Smooth muscle cell (in vitro differentiated cells): ENCODE measurements at regions not wholly inside any gene's neighbourhood (a gene's known extent, or its start where the extent isn't known, plus 50 kb on each side); places are given as distances from the start of the nearest gene placed in this dataset.

Experiments used
- DNase-seq: peaks from one replicate; lab custom pipeline; 2025; ENCODE audit not compliant: unreplicated experiment; lab: John Stamatoyannopoulos, UW
- H2AFZ ChIP-seq: fragments of 200-600 bp; sonication (generic); 2 replicates; pipeline ENCODE4 v1.6.0; 2016; ENCODE audit warnings: antibody characterized with exemption, low read depth, mild to moderate bottlenecking
- H3F3A ChIP-seq: fragments of 200-600 bp; sonication (generic); 2 replicates; pipeline ENCODE4 v1.6.0; 2017; ENCODE audit warnings: antibody characterized with exemption, low read depth
- H3K27ac ChIP-seq: fragments of 200-600 bp; sonication (generic); 2 replicates; pipeline ENCODE4 v1.5.1; 2016; ENCODE audit warnings: low read depth, mild to moderate bottlenecking
- H3K27me3 ChIP-seq: fragments of 200-600 bp; sonication (generic); 2 replicates; pipeline ENCODE4 v1.6.1; 2016; ENCODE audit warnings: low read depth, mild to moderate bottlenecking
- H3K36me3 ChIP-seq: fragments of 200-600 bp; sonication (generic); 2 replicates; pipeline ENCODE4 v1.5.1; 2016; ENCODE audit warnings: low read depth
- H3K4me1 ChIP-seq: fragments of 200-600 bp; sonication (generic); 2 replicates; pipeline ENCODE4 v1.5.1; 2016; ENCODE audit warnings: low read depth
- H3K4me2 ChIP-seq: fragments of 200-600 bp; sonication (generic); 2 replicates; pipeline ENCODE4 v1.6.0; 2016; ENCODE audit warnings: mild to moderate bottlenecking
- H3K4me3 ChIP-seq: fragments of 200-600 bp; sonication (generic); 2 replicates; pipeline ENCODE4 v1.5.1; 2016; ENCODE audit warnings: mild to moderate bottlenecking
- H3K79me2 ChIP-seq: fragments of 200-600 bp; sonication (generic); 2 replicates; pipeline ENCODE4 v1.6.0; 2016; ENCODE audit warnings: low read depth, mild to moderate bottlenecking
- H3K9ac ChIP-seq: fragments of 200-600 bp; sonication (generic); 2 replicates; pipeline ENCODE4 v1.6.0; 2016; ENCODE audit warnings: low read depth
- H3K9me3 ChIP-seq: fragments of 200-600 bp; sonication (generic); replicated peaks from 2 replicates; pipeline ENCODE4 v1.5.1; 2016; ENCODE audit warnings: low read depth
- H4K20me1 ChIP-seq: fragments of 200-600 bp; sonication (generic); 2 replicates; pipeline ENCODE4 v1.6.0; 2016; ENCODE audit warnings: low read depth
- WGBS: methylation state at CpG from one replicate; pipeline ENCODE4 v1.1.7; 2016; ENCODE audit warnings: low lambda C conversion rate; 5-methylcytosine and 5-hydroxymethylcytosine counted together
- TF ChIP-seq, protein P1 (sequence below): fragments of 200-600 bp; sonication (generic); IDR thresholded peaks from 2 replicates; pipeline ENCODE4 v1.5.1; 2017; ENCODE audit warnings: borderline replicate concordance, mild to moderate bottlenecking, antibody characterized with exemption; ENCODE audit not compliant: insufficient read depth, poor library complexity, severe bottlenecking

DNA sequence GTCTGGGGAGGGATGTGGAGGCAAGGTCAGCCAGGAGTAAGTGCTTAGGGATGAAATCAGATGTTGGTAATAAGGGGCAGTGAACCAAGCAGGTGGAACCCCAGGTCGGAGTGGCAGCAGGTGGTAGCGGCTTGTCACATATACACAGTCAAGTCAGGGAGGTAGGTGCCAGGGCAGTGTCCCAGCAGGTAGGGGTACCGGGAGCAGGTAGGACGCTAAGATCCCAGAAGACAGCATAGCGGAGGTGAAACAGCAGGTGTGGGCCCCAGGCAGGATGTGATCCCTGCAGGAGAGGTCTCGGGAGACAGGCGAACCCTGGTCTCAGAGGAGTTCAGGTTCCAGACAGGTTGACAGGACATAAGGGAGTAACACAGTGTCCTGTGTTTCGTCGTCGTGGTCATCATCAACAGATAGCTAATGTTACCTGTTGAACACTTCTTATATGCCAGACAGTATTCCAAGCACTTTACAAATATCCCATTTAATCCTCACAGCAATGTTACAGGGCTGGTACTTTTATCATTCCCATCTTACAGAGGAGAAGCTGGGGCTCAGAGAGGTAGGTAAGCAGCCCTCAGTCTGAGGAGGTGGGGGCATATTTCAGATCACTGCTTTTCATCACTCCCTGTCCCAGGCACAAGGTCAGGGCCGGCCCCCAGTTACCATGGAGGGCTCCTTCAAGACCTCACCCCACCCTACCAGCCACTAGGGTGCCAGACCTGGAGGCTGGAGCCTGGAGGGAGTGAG is 241.6 kb downstream of the UACA start:
- no peak overlapping the region for H3K4me2 ChIP-seq
- 93% methylated on average over 11 of the region's 11 CpGs for WGBS
- peaks cover 7% of the 10 kb centered on the region for H3K4me1 ChIP-seq
- no peaks in the 10 kb centered on the region for H3K79me2 ChIP-seq
- H4K20me1 ChIP-seq: no peaks in the 10 kb centered on the region
- no peaks in the 10 kb centered on the region for H3K36me3 ChIP-seq
- H3K27ac ChIP-seq: no peak overlapping the region
- no peak overlapping the region for H3K9ac ChIP-seq
- no peak overlapping the region for H3K4me3 ChIP-seq
- no peaks in the 10 kb centered on the region for H3F3A ChIP-seq
- DNase-seq: no peak
- no peaks in the 10 kb centered on the region for H3K9me3 ChIP-seq
- peaks cover 4% of the 10 kb centered on the region for H3K27me3 ChIP-seq
- TF ChIP-seq, protein P1, sequence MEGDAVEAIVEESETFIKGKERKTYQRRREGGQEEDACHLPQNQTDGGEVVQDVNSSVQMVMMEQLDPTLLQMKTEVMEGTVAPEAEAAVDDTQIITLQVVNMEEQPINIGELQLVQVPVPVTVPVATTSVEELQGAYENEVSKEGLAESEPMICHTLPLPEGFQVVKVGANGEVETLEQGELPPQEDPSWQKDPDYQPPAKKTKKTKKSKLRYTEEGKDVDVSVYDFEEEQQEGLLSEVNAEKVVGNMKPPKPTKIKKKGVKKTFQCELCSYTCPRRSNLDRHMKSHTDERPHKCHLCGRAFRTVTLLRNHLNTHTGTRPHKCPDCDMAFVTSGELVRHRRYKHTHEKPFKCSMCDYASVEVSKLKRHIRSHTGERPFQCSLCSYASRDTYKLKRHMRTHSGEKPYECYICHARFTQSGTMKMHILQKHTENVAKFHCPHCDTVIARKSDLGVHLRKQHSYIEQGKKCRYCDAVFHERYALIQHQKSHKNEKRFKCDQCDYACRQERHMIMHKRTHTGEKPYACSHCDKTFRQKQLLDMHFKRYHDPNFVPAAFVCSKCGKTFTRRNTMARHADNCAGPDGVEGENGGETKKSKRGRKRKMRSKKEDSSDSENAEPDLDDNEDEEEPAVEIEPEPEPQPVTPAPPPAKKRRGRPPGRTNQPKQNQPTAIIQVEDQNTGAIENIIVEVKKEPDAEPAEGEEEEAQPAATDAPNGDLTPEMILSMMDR: no peak
- H2AFZ ChIP-seq: no peak overlapping the region

DNA sequence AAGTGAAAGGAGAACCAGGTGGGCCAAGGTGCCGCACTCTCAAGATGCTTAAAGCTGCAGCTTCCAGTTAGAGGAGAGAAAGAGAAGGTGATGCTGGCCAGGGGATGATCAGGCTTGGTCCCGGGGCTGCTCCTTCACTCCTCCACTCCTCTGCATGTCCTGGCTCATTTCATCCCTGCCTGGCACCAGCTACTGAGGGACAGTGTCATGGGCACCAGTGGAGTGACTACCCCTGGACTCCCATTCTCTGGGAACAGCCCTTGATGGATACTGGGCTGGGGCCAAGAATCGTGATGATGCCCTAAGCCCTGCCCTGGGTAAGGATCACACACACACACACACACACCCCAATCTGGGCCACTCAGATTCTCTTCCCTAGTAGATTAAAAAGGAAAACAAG is 243.7 kb downstream of the UACA start:
- no peak for DNase-seq
- Histone ChIP-seq H3K27me3 (peaks cover 4% of the 10 kb centered on the region), H3K9me3 (no peaks in the 10 kb centered on the region), H4K20me1 (no peaks in the 10 kb centered on the region), H2AFZ (no peak overlapping the region), H3K4me3 (no peak overlapping the region), H3K4me1 (no peaks in the 10 kb centered on the region), H3K9ac (no peak overlapping the region), H3K4me2 (no peak overlapping the region), H3F3A (peaks cover 4% of the 10 kb centered on the region), H3K27ac (no peak overlapping the region), H3K79me2 (no peaks in the 10 kb centered on the region), H3K36me3 (no peaks in the 10 kb centered on the region)
- TF ChIP-seq, protein P1: no peak
- 87% methylated on average over 3 of the region's 3 CpGs for WGBS

DNA sequence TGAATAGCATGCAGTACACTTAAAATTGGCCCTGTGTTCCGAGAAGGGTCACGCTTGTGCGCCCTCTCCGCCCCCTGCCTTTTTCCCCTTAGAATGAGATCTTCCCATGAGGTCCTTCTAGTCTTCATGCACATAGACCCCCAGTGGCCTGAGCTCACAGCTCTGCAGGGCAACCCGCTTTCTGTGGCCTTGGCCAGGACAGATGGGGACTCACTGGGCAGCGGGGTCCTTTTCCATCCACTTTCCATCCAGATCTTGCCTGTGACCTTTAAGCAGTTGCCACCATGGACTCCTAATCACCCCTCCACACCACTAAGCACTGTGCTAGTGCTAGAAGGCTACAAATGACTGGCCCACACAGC is 244.4 kb downstream of the UACA start:
- Histone ChIP-seq H3K4me2 (no peak overlapping the region), H3K4me1 (no peaks in the 10 kb centered on the region), H3K9me3 (no peaks in the 10 kb centered on the region), H4K20me1 (no peaks in the 10 kb centered on the region), H2AFZ (no peak overlapping the region), H3K9ac (no peak overlapping the region), H3K27me3 (peaks cover 4% of the 10 kb centered on the region), H3K79me2 (no peaks in the 10 kb centered on the region), H3K27ac (no peak overlapping the region), H3F3A (peaks cover 4% of the 10 kb centered on the region), H3K4me3 (no peak overlapping the region), H3K36me3 (no peaks in the 10 kb centered on the region)
- DNase-seq: no peak
- TF ChIP-seq, protein P1: no peak
- 97% methylated on average over 6 of the region's 6 CpGs for WGBS
